ENCODE measurements at regions not wholly inside any gene's neighbourhood (a gene's known extent, or its start where the extent isn't known, plus 50 kb on each side); places are given as distances from the start of the nearest gene placed in this dataset.
A peak's percentile ranks its signal among the peaks of the same experiment; 100 is the strongest.

DNA sequence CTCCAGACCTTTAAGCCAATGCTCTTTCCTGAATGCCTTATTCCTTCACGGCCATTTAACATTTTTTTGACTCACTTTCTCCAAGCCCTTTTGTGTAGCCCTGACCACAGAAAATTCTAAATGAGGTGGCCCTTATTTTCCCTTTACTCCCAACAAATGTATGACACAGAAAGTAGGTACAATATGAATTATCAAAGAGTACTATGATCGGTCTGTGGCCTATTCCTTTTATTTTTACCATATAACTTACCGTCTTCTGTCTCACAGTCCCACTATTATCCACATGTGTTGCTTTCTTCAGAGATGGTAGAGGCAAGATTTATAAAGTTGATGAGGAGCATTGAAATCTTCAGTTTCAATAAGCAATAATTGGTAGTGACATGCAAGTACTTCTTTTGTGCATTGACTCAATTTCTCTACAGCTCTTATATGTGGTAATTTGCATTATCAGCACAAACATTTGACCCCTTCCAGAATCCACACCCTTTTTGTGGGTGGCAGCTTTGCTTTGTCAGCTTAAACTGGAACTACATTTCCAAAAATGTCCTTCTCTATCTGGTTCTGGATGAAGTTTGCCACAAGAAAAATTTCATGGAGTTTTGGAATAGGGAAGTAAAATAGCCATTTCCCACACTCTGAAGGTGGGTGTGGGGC, 143.8 kb upstream of the GADL1 start:
- H2AK5ac ChIP-seq (ENCODE audit: low read depth, low read length), result no peak overlapping the region
- no peak overlapping the region for H3K4me2 ChIP-seq (ENCODE audit: low read depth, low read length)
- WGBS, 2 experiments (ENCODE audit: extremely low coverage in 2 of 2, insufficient read length in 1 of 2), result no CpG with 5 or more reads among the region's 3 CpGs
- H3K9me1 ChIP-seq (ENCODE audit: insufficient read depth, low read length), result no peaks in the 10 kb centered on the region
- POLR2A ChIA-PET (ENCODE audit: unreplicated experiment), result no interaction called here
- no peak overlapping the region for H2AFZ ChIP-seq (replicated peaks; ENCODE audit: low read length, poor library complexity)
- peaks cover 4% of the 10 kb centered on the region for H3K27me3 ChIP-seq (ENCODE audit: control insufficient read depth, insufficient read depth, low read length)
- no peaks in the 10 kb centered on the region for H4K20me1 ChIP-seq (ENCODE audit: insufficient read depth, low read length)
- no peak overlapping the region for H3K56ac ChIP-seq (ENCODE audit: extremely low read depth, insufficient read depth, low read length)
- H2BK15ac ChIP-seq (ENCODE audit: low read depth, low read length), result no peak overlapping the region
- H3K4me3 ChIP-seq (ENCODE audit: insufficient read depth, low read depth, low read length), result no peak overlapping the region
- TF ChIP-seq NFE2L2 (IDR thresholded peaks at IDR 0.05; ENCODE audit: low read depth, low read length) (no peak), MAFK (IDR thresholded peaks at IDR 0.05; ENCODE audit: low read depth, low read length) (peak; percentile 59)
- no peaks in the 10 kb centered on the region for H3K79me1 ChIP-seq (ENCODE audit: low read depth in 1 of 2, low read length in 2 of 2)
- H3K4me1 ChIP-seq (ENCODE audit: control insufficient read depth, insufficient read depth, low read length), result 0 out of 2 replicates have a peak, but pooled peaks cover 2% of the 10 kb centered on the region
- CTCF ChIA-PET, result no interaction called here
- no peak overlapping the region for H3K23ac ChIP-seq (ENCODE audit: low read depth, low read length)
- no peak overlapping the region for H3K14ac ChIP-seq (replicated peaks; ENCODE audit: low read depth, low read length)
- H4K5ac ChIP-seq (ENCODE audit: low read depth, low read length), result no peak overlapping the region
- no peak overlapping the region for H2BK20ac ChIP-seq (ENCODE audit: low read depth, low read length)
- BruUV-seq (replicated peaks), result no TSS peak
- H2BK5ac ChIP-seq (ENCODE audit: low read depth, low read length, poor library complexity, severe bottlenecking), result no peak overlapping the region
- in situ Hi-C loops (cut with MboI; ENCODE audit: low sequenced_read_pairs), result no loop called here
- intact Hi-C loops (cut with micrococcal nuclease), result no loop called here
- no peak overlapping the region for H2BK120ac ChIP-seq (ENCODE audit: low read depth, low read length)
- dilution Hi-C loops (cut with HindIII; ENCODE audit: low sequenced_read_pairs, unreplicated experiment), result no loop called here
- no peak overlapping the region for H3K4ac ChIP-seq (ENCODE audit: low read depth, low read length)
- no peak overlapping the region for H4K91ac ChIP-seq (ENCODE audit: insufficient read depth, low read depth, low read length)
- no peak overlapping the region for H2AK9ac ChIP-seq (replicated peaks; ENCODE audit: low read depth, low read length, poor library complexity)
- H3K27ac ChIP-seq (ENCODE audit: insufficient read depth, low read length), result no peak overlapping the region
- H3K36me3 ChIP-seq (ENCODE audit: control insufficient read depth, insufficient read depth, low read length), result no peaks in the 10 kb centered on the region
- no peak overlapping the region for H3K18ac ChIP-seq (ENCODE audit: low read depth, low read length)
- no peak overlapping the region for H3K9ac ChIP-seq (ENCODE audit: low read depth, low read length)
- H4K8ac ChIP-seq (ENCODE audit: low read depth in 2 of 2, low read length in 2 of 2), result no peak overlapping the region
- ATAC-seq (ENCODE audit: low read depth) (no peak), DNase-seq (no peak)
- peaks cover 8% of the 10 kb centered on the region; the same call in 1 of the 2 replicates for H3K9me3 ChIP-seq (ENCODE audit: control insufficient read depth, insufficient read depth, low read length)

All from IMR-90 (cell line).